ENCODE measurements at regions not wholly inside any gene's neighbourhood (a gene's known extent, or its start where the extent isn't known, plus 50 kb on each side); places are given as distances from the start of the nearest gene placed in this dataset.

- no peak for DNase-seq (ENCODE audit: low read depth)
Observed at GRCh38 chr4:24476282-24476681, 108.1 kb downstream of the DHX15 start.

GRCh38 chr4:24475756-24476155 is 108.6 kb downstream of the DHX15 start:
- no peak for DNase-seq (ENCODE audit: low read depth)

GRCh38 chr4:24473309-24473721 is 111.0 kb downstream of the DHX15 start:
- no peak for DNase-seq (ENCODE audit: low read depth)

GRCh38 chr4:24472514-24473308 is 111.6 kb downstream of the DHX15 start:
- peak; percentile 57 for DNase-seq (ENCODE audit: low read depth)

GRCh38 chr4:24472161-24472510 is 112.2 kb downstream of the DHX15 start:
- DNase-seq (ENCODE audit: low read depth) = no peak

GRCh38 chr4:24471486-24472160 is 112.7 kb downstream of the DHX15 start:
- no peak for DNase-seq (ENCODE audit: low read depth)

GRCh38 chr4:24470666-24471485 is 113.5 kb downstream of the DHX15 start:
- DNase-seq (ENCODE audit: low read depth) = no peak

- no peak for DNase-seq (ENCODE audit: low read depth)
Observed at GRCh38 chr4:24468071-24468470, 116.3 kb downstream of the DHX15 start.

- no peak for DNase-seq (ENCODE audit: low read depth)
Observed at GRCh38 chr4:24464566-24464965, 119.8 kb downstream of the DHX15 start.

- no peak for DNase-seq (ENCODE audit: low read depth)
Observed at GRCh38 chr4:24456431-24456830, 127.9 kb downstream of the DHX15 start.

GRCh38 chr4:24453951-24454350 is 130.4 kb downstream of the DHX15 start:
- no peak for DNase-seq (ENCODE audit: low read depth)

- no peak for DNase-seq (ENCODE audit: low read depth)
Observed at GRCh38 chr4:24451870-24452269, 132.5 kb downstream of the DHX15 start.

GRCh38 chr4:24443200-24443599 is 141.2 kb downstream of the DHX15 start:
- no peak for DNase-seq (ENCODE audit: low read depth)

GRCh38 chr4:24440765-24441164 is 143.6 kb downstream of the DHX15 start:
- DNase-seq (ENCODE audit: low read depth) = no peak

- DNase-seq (ENCODE audit: low read depth) = no peak
Observed at GRCh38 chr4:24434241-24434640, 150.1 kb downstream of the DHX15 start.

GRCh38 chr4:24433515-24434214 is 150.7 kb downstream of the DHX15 start:
- DNase-seq (ENCODE audit: low read depth) = no peak

GRCh38 chr4:24428850-24429249 is 155.5 kb downstream of the DHX15 start:
- no peak for DNase-seq (ENCODE audit: low read depth)

- DNase-seq (ENCODE audit: low read depth) = no peak
Observed at GRCh38 chr4:24426557-24426956, 157.8 kb downstream of the DHX15 start.

GRCh38 chr4:24425863-24426262 is 158.5 kb downstream of the DHX15 start:
- DNase-seq (ENCODE audit: low read depth) = no peak

GRCh38 chr4:24423670-24424069 is 160.7 kb downstream of the DHX15 start:
- no peak for DNase-seq (ENCODE audit: low read depth)

- DNase-seq (ENCODE audit: low read depth) = no peak
Observed at GRCh38 chr4:24422644-24423043, 161.7 kb downstream of the DHX15 start.
